ENCODE measurements at regions not wholly inside any gene's neighbourhood (a gene's known extent, or its start where the extent isn't known, plus 50 kb on each side); places are given as distances from the start of the nearest gene placed in this dataset.

DNA sequence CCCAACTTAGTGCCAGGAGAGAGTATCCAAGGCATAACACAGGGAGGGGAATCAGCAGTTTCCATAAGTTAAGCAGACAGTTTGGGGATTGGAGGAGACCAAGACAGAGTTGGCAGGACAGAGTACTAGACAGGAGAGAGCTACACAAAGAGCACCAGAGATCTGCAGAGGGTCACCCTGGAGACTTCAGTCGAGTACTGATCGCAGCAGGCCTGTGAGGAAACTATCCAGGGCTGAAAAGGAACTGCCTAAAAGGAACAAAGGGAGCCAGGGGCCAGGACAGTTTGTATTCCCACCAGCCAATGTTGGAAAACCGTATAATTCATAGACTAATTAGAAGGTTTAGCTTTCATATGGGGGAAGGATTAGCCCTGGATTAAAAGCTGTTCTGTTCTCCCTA lies 80.6 kb upstream of the ENPP6 start:
- Histone ChIP-seq H3K4me1 (peaks cover 5% of the 10 kb centered on the region), H3K27ac (peak overlapping the region; percentile 3 to 56), H3K9me3 (no peaks in the 10 kb centered on the region), H3K36me3 (ENCODE audit: low read depth, missing control alignments) (no peaks in the 10 kb centered on the region), H3K4me3 (no peak overlapping the region), H3K27me3 (no peaks in the 10 kb centered on the region)
- intact Hi-C loops (cut with DNase I; ENCODE audit: low total_unique reads): no loop called here
- 35 to 47% methylated on average over 3 of the region's 3 CpGs for WGBS, 2 donors
- no peak for TF ChIP-seq POLR2A (IDR thresholded peaks at IDR 0.05)
- TF ChIP-seq CTCF (IDR thresholded peaks at IDR 0.05): no peak
- peak; percentile 45 for DNase-seq

GRCh38 chr4:184295206-184295605 lies 77.5 kb upstream of the ENPP6 start:
- no peak overlapping the region for H3K4me3 ChIP-seq
- no peaks in the 10 kb centered on the region for H3K9me3 ChIP-seq
- H3K27ac ChIP-seq: no peak overlapping the region
- intact Hi-C loops (cut with DNase I; ENCODE audit: low total_unique reads): no loop called here
- peaks cover 5% of the 10 kb centered on the region for H3K4me1 ChIP-seq
- TF ChIP-seq POLR2A (IDR thresholded peaks at IDR 0.05) (no peak), CTCF (IDR thresholded peaks at IDR 0.05) (no peak)
- no peaks in the 10 kb centered on the region for H3K27me3 ChIP-seq
- H3K36me3 ChIP-seq (ENCODE audit: low read depth, missing control alignments): no peaks in the 10 kb centered on the region
- WGBS, 2 donors: 96 to 98% methylated on average over 4 of the region's 4 CpGs
- DNase-seq: no peak

DNA sequence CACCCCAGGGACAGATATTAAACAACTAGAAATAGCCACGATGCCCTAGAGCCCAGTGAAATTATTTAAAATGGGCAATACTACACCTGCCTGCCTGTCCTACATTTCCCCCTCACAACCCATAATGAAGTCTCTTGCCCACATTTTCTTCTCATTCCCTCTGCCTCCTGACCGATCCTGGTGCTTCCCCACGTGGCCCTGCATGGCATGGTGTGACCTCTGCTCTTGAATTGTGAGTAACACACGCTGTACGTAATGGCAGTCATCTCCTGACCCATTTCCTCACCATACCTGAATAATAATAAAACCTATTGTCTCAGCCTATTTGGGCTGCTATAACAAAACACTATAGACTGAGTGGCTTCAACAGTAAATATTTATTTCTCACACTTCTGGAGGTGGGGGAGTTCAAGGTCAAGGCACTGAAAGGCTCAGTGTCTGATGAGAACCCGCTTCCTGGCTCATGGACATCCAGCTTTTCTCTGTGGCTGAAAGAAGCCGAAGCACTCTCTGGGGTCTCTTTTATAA lies 77.0 kb upstream of the ENPP6 start:
- intact Hi-C loops (cut with DNase I; ENCODE audit: low total_unique reads): no loop called here
- H3K4me3 ChIP-seq: no peak overlapping the region
- H3K27me3 ChIP-seq: no peaks in the 10 kb centered on the region
- 83 to 90% methylated on average over 7 of the region's 7 CpGs for WGBS, 2 donors
- no peak for DNase-seq
- H3K4me1 ChIP-seq: peaks cover 5% of the 10 kb centered on the region
- H3K9me3 ChIP-seq: no peaks in the 10 kb centered on the region
- no peak overlapping the region for H3K27ac ChIP-seq
- TF ChIP-seq POLR2A (IDR thresholded peaks at IDR 0.05) (no peak), CTCF (IDR thresholded peaks at IDR 0.05) (no peak)
- H3K36me3 ChIP-seq (ENCODE audit: low read depth, missing control alignments): no peaks in the 10 kb centered on the region

GRCh38 chr4:184293552-184293951 lies 75.9 kb upstream of the ENPP6 start:
- H3K36me3 ChIP-seq (ENCODE audit: low read depth, missing control alignments): no peaks in the 10 kb centered on the region
- no peaks in the 10 kb centered on the region for H3K9me3 ChIP-seq
- no peak for TF ChIP-seq CTCF (IDR thresholded peaks at IDR 0.05)
- TF ChIP-seq POLR2A (IDR thresholded peaks at IDR 0.05): no peak
- H3K27me3 ChIP-seq: no peaks in the 10 kb centered on the region
- 71 to 77% methylated on average over 6 of the region's 6 CpGs for WGBS, 2 donors
- DNase-seq: no peak
- H3K4me3 ChIP-seq: no peak overlapping the region
- no peak overlapping the region for H3K27ac ChIP-seq
- intact Hi-C loops (cut with DNase I; ENCODE audit: low total_unique reads): no loop called here
- peaks cover 5% of the 10 kb centered on the region for H3K4me1 ChIP-seq

DNA sequence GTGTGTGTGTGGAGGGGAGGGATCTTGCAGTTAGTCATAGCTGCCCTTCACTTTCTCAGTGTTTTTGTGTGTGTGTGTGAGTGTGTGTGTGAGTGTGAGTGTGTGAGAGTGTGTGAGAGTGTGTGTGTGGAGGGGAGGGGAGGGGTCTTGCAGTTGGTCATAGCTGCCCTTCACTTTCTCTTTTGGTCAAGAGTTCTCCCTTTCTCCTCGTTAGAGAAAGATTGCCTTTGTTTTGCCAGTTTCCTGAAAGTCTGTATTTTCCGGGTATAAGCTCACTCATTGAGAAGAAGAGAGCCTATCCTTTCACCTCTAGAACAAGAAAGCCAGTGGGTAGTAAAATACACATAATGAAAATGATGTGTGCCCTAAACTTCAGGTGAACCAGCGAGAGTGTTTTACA lies 75.2 kb upstream of the ENPP6 start:
- WGBS, 2 donors: 60 to 76% methylated on average over 3 of the region's 3 CpGs

More for the DNA sequence above, 75.2 kb upstream of the ENPP6 start:
- Histone ChIP-seq H3K36me3 (ENCODE audit: low read depth, missing control alignments) (no peaks in the 10 kb centered on the region), H3K27ac (no peak overlapping the region), H3K4me3 (no peak overlapping the region), H3K9me3 (no peaks in the 10 kb centered on the region), H3K27me3 (no peaks in the 10 kb centered on the region), H3K4me1 (peaks cover 5% of the 10 kb centered on the region)
- DNase-seq: no peak
- intact Hi-C loops (cut with DNase I; ENCODE audit: low total_unique reads): no loop called here
- TF ChIP-seq CTCF (IDR thresholded peaks at IDR 0.05) (no peak), POLR2A (IDR thresholded peaks at IDR 0.05) (no peak)

Data from testis (tissue), 2 donors.